T-helper 2 cell treated with Interferon-gamma antibody and Interleukin-4, amounts not matched to agents 100 ng/mL and 5 ng/mL, for 36 hours (primary cell): ENCODE measurements at regions not wholly inside any gene's neighbourhood (a gene's known extent, or its start where the extent isn't known, plus 50 kb on each side); places are given as distances from the start of the nearest gene placed in this dataset.
"Not testable (repeated sequence)": the region's sequence is repeated elsewhere in the genome, so short reads cannot be mapped to it uniquely, and the experiment has no call there.

Experiments
- intact Hi-C: fragments of 100-400 bp; cut with micrococcal nuclease; formaldehyde crosslinking; loops from one replicate; pipeline ENCODE4 v1.15.1; 2023

DNA sequence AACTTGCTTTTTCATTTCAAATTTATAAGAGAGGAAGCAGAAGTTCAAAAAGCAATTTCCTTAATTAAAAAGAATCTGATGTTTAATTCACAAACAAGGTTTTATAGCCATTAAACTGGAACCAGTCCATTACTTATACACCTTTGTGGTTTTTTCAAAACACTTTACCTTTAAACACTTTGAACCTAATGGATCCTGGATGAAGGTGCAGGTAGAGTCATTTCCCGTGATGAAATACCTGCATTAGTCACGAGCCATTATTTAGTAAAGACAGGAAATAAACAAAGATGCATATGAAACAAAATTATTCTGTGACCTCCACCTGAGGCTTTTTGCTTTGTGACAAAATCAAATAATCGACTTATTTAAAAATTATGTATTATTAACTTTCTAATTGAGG lies 341.7 kb upstream of the UBE2E2 start:
- intact Hi-C loops, result no loop called here

DNA sequence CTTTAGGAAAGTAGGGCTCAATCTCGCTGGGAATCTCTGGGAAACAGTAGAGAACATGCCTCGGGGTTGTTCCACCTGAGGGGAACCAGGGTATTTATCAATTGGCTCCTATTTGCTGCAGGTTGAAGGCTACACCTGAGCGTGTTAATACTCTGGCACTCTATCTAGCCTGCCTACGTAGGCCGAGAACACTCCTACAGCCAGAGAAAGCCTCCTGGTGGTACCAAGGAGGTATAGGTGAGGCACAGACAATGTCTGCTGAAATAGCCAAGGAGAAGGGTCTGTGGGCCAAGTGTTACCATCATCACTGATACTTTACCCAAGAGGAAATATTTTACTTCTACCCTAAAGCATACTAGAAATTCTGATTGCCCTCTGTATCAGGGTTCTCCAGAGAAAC lies 341.0 kb upstream of the UBE2E2 start:
- intact Hi-C loops, result no loop called here

- intact Hi-C loops, result not testable (repeated sequence)
Observed at GRCh38 chr3:22882834-22883233, 320.3 kb upstream of the UBE2E2 start.

GRCh38 chr3:22885039-22885438 lies 318.1 kb upstream of the UBE2E2 start:
- intact Hi-C loops, result no loop called here

- intact Hi-C loops, result no loop called here
Observed at GRCh38 chr3:22885574-22886341, 317.4 kb upstream of the UBE2E2 start.

DNA sequence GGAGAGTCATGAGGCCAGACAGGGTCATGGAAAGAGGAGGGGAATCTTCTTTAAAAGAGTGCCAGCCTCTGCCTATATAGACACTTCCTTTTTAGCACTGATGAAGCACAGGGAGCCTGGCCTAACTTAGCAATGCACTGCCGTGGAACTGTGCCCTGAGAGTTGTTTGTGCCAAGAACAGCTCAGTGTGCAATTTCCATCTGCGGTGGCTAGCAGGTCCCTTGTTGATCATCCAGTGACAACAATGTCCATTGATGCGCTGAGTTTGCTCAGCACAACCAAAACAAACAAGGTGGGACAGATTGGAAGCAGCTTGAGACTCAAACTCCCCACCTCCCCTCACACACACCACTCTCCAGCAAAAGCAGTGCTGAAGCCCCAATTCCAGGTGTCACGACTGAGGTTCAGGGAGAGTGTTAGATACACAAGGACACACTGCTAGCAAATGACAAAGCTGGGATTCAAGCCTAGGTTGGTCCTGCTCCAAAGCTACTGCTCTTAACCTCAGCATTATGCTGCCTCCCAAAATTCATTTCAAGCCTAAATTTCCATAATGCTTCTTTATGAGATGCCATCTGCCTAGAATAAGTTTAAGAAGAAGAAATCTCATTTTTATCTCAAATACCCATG lies 316.6 kb upstream of the UBE2E2 start:
- intact Hi-C loops, result no loop called here

- intact Hi-C loops, result no loop called here
Observed at GRCh38 chr3:22887664-22888291, 315.3 kb upstream of the UBE2E2 start.

DNA sequence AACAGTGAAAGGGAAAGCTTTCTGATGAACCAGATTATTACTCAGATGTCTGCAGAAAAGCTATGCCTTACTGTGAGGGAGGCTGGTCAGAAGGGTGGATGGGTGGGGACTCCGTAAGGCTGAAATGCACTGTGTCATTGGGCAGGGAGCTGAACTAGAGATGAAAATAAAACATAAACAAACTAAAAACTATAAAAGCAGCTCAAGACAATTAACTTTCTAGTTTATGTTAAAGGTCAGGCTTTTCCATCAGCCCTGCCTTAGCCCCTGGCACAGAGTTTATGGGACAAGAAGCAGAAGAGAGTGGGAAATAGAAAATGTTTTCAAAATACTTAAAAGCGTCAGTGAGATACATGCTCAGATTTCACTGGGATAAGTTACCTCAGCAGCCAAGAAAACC lies 310.0 kb upstream of the UBE2E2 start:
- intact Hi-C loops, result no loop called here

- intact Hi-C loops, result no loop called here
Observed at GRCh38 chr3:22893644-22894325, 309.3 kb upstream of the UBE2E2 start.

GRCh38 chr3:22894865-22895264 lies 308.3 kb upstream of the UBE2E2 start:
- intact Hi-C loops, result no loop called here

DNA sequence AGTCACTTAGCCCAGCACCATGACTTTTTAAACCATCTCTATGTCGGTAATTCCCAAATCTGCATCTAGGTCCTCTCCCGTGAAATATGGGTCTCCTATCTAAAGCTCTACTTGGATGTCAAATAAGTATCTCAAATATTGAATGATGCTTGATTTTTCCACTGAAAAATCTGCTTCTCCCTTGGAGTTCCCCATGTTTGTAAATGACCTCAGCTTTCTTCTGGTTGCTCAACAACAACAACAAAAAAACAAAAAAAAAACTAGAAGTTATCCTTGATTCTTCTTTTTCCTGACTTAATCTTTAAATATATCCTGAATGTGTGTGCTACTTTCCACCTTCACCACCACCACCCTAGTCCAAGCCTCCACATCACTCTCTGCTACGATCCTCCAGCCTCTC lies 307.5 kb upstream of the UBE2E2 start:
- intact Hi-C loops, result no loop called here

GRCh38 chr3:22898558-22898957 lies 304.6 kb upstream of the UBE2E2 start:
- intact Hi-C loops, result no loop called here

GRCh38 chr3:22899441-22899840 lies 303.7 kb upstream of the UBE2E2 start:
- intact Hi-C loops, result no loop called here

- intact Hi-C loops, result no loop called here
Observed at GRCh38 chr3:22900296-22900695, 302.8 kb upstream of the UBE2E2 start.

- intact Hi-C loops, result no loop called here
Observed at GRCh38 chr3:22901684-22902083, 301.4 kb upstream of the UBE2E2 start.

- intact Hi-C loops, result no loop called here
Observed at GRCh38 chr3:22907161-22907780, 295.9 kb upstream of the UBE2E2 start.

DNA sequence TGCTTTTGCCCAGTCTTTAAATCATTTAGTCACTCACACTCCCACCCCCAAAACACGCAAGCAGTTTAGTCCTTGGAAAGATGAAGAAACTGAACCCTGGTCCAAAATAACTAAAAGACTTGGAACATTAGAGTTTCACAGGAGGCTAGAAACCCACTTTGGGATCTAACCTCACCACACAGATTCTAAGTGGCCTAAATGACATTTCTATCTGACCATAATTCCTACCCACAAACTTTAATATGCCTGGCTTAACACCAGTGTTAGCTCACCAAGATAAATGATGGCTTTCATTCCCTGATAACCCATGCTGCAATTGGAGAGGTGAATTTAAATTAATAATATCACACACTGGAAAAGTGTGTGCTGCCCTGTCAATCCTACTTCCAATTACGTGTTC lies 295.3 kb upstream of the UBE2E2 start:
- intact Hi-C loops, result no loop called here

DNA sequence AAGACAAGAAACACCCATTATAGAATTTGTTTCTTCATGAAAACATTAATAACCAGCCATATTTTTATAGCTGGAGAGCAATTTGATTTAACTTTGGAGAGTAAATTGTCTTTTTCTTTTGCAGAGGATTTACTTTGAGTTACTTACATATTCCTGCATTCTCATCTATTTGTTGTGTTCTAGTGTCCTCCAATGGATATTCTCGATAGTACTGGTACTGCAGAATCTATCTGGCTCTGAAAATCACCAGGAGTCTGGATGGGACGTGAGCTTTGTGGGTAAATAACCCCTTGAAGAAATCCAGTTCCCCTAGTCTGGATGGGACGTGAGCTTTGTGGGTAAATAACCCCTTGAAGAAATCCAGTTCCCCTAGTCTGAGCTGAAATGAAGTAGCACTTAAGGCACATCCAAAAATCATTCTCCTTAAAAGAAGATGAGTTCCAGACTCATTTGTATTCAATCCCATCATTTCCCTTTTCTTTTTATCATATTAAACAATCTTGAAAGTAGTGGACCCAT lies 294.1 kb upstream of the UBE2E2 start:
- intact Hi-C loops, result no loop called here

DNA sequence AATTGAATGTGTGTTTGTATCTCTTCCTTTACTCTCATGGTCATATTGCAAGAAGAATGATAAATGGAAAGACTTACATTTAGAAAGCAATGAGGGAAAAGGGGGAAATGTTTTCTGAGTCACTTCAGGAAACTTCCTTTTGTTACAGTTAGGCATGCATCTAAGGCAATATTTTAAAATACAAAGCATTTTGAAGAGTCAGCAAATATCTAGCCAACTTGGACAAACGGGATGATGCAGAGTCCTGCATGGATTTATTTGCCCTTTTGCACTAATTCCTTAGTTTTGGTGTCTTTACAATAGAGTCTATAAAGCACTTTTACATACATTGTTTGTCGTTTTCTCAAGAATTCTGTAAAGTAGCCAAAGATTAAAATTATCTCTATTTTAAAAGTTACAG lies 286.2 kb upstream of the UBE2E2 start:
- intact Hi-C loops, result no loop called here

DNA sequence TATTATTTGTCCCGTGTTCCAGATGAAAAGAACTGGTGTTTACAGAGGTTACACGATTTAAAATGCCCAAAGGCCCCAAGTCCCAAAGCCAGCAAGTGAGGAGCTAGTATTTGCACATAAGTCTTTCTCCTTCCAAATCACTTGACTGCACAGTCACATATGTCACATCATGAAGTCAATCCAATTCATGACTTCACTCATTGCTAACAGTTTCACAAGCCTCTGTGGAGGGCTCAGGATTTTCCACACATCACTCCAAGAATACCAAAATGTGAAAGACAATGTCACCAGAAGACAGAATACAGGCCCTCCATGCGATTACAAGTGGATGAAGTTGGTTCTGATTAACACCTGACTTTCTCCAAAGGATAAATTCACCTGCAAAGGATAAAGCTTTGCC lies 283.1 kb upstream of the UBE2E2 start:
- intact Hi-C loops, result no loop called here

DNA sequence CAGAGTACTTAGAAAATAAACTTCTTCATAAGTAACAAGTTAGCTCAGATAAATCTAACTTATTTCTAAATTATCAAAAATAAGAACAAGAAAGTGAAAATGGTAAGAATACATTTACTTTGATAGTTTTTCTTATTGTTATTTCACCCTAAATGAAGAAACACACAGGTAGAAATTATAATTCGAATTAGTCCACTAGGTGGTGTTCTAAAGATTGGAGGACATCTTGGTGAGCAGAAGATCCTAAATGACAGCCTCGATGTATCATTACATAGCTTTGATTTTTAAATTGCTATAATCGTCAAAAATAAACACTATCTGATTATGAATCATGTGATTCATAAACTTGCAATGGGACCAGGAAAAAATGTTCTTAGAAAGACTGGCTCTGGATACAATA lies 280.8 kb upstream of the UBE2E2 start:
- intact Hi-C loops, result no loop called here

GRCh38 chr3:22923711-22924110 lies 279.4 kb upstream of the UBE2E2 start:
- intact Hi-C loops, result no loop called here
